ENCODE measurements at regions not wholly inside any gene's neighbourhood (a gene's known extent, or its start where the extent isn't known, plus 50 kb on each side); places are given as distances from the start of the nearest gene placed in this dataset.

DNA sequence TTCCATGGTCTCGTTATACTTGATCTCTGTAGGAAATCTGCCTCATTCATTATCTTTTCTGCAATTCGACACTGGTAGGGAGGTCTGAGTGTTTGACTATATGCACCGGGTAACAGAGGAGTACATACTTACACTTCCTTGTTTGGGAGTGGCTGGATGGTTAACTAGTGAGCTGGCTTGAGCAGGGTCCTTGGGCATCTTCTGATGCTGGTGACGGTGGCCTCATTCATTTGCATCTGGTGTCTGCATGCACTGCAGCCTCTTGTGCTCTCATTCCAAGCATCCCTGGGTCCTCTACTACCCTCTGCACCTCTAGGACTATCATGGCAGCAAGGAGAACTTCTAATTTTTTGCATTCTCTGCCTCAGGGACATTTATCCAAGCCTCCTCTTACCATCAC lies 100.0 kb upstream of the TCF4 start:
- TF ChIP-seq EZH2 (IDR thresholded peaks at IDR 0.05; ENCODE audit: low read length, missing control alignments) = no peak
- TF ChIP-seq, protein P1, sequence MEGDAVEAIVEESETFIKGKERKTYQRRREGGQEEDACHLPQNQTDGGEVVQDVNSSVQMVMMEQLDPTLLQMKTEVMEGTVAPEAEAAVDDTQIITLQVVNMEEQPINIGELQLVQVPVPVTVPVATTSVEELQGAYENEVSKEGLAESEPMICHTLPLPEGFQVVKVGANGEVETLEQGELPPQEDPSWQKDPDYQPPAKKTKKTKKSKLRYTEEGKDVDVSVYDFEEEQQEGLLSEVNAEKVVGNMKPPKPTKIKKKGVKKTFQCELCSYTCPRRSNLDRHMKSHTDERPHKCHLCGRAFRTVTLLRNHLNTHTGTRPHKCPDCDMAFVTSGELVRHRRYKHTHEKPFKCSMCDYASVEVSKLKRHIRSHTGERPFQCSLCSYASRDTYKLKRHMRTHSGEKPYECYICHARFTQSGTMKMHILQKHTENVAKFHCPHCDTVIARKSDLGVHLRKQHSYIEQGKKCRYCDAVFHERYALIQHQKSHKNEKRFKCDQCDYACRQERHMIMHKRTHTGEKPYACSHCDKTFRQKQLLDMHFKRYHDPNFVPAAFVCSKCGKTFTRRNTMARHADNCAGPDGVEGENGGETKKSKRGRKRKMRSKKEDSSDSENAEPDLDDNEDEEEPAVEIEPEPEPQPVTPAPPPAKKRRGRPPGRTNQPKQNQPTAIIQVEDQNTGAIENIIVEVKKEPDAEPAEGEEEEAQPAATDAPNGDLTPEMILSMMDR (conservative IDR thresholded peaks at IDR 0.05 in 1 of 2, IDR thresholded peaks at IDR 0.05 in 1 of 2; ENCODE audit: low read depth in 1 of 2, low read length in 2 of 2) = no peak

All from fibroblast of lung (primary cell).